ENCODE measurements at regions not wholly inside any gene's neighbourhood (a gene's known extent, or its start where the extent isn't known, plus 50 kb on each side); places are given as distances from the start of the nearest gene placed in this dataset.

DNA sequence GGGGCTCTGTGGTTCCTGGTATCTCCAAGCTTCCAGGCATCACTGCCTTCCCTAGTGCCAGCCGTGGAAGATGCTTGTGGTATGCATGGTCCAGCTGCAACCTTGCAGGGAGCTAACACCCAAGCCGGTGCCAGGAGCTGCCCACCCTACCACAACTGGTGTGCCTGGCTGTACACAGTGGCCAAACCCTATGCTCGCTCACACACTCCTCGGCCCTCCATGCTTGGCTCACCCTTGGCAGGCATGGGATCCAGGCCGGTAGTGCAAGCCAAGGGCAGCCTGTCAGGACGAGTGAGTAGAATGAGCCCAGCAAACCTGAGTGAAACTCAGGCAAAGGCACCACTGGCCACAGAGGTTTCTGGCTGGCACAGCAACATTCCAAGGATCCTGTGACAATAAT is 1676.0 kb downstream of the SLITRK1 start:
- no peak for TF ChIP-seq JUND (IDR thresholded peaks at IDR 0.05)
- TF ChIP-seq TAF1 (conservative IDR thresholded peaks at IDR 0.05): no peak
- TF ChIP-seq SP1 (IDR thresholded peaks at IDR 0.05): no peak
- TF ChIP-seq GABPA (IDR thresholded peaks at IDR 0.05 in 1 of 2, conservative IDR thresholded peaks at IDR 0.05 in 1 of 2): no peak
